ENCODE measurements at regions not wholly inside any gene's neighbourhood (a gene's known extent, or its start where the extent isn't known, plus 50 kb on each side); places are given as distances from the start of the nearest gene placed in this dataset.

DNA sequence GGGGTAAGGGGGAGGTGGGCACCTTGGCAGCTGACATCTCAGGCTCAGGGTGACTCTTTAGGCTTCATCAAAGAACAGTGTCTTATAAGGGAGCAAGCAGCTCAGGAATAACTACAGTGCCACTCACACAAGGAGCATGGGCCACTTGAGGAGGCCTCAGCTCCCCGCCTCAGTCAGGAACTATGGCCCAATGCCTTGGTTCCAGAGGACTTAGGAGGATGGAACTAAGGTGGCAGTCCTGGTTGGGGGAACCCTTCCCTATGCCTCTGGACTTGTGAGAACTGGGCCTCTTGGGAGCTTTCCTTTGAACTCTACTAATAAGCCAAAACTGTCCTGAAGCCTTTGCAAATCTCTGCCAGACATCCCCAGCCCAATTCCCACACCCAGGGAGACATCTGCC is 160.6 kb downstream of the EFNB1 start:
- TF ChIP-seq, protein P1, sequence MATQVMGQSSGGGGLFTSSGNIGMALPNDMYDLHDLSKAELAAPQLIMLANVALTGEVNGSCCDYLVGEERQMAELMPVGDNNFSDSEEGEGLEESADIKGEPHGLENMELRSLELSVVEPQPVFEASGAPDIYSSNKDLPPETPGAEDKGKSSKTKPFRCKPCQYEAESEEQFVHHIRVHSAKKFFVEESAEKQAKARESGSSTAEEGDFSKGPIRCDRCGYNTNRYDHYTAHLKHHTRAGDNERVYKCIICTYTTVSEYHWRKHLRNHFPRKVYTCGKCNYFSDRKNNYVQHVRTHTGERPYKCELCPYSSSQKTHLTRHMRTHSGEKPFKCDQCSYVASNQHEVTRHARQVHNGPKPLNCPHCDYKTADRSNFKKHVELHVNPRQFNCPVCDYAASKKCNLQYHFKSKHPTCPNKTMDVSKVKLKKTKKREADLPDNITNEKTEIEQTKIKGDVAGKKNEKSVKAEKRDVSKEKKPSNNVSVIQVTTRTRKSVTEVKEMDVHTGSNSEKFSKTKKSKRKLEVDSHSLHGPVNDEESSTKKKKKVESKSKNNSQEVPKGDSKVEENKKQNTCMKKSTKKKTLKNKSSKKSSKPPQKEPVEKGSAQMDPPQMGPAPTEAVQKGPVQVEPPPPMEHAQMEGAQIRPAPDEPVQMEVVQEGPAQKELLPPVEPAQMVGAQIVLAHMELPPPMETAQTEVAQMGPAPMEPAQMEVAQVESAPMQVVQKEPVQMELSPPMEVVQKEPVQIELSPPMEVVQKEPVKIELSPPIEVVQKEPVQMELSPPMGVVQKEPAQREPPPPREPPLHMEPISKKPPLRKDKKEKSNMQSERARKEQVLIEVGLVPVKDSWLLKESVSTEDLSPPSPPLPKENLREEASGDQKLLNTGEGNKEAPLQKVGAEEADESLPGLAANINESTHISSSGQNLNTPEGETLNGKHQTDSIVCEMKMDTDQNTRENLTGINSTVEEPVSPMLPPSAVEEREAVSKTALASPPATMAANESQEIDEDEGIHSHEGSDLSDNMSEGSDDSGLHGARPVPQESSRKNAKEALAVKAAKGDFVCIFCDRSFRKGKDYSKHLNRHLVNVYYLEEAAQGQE (tag by site-specific recombination; IDR thresholded peaks at IDR 0.05), result no peak
- TF ChIP-seq, protein P2, sequence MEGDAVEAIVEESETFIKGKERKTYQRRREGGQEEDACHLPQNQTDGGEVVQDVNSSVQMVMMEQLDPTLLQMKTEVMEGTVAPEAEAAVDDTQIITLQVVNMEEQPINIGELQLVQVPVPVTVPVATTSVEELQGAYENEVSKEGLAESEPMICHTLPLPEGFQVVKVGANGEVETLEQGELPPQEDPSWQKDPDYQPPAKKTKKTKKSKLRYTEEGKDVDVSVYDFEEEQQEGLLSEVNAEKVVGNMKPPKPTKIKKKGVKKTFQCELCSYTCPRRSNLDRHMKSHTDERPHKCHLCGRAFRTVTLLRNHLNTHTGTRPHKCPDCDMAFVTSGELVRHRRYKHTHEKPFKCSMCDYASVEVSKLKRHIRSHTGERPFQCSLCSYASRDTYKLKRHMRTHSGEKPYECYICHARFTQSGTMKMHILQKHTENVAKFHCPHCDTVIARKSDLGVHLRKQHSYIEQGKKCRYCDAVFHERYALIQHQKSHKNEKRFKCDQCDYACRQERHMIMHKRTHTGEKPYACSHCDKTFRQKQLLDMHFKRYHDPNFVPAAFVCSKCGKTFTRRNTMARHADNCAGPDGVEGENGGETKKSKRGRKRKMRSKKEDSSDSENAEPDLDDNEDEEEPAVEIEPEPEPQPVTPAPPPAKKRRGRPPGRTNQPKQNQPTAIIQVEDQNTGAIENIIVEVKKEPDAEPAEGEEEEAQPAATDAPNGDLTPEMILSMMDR (tag by site-specific recombination; IDR thresholded peaks at IDR 0.05), result no peak
- TF ChIP-seq ZNF416 (tag by site-specific recombination; IDR thresholded peaks at IDR 0.05), result no peak
- TF ChIP-seq ZNF561 (tag by site-specific recombination; IDR thresholded peaks at IDR 0.05; ENCODE audit: borderline replicate concordance), result no peak

Data from HEK293 (cell line).